OCI-LY7 (cell line): ENCODE measurements at regions not wholly inside any gene's neighbourhood (a gene's known extent, or its start where the extent isn't known, plus 50 kb on each side); places are given as distances from the start of the nearest gene placed in this dataset.

Experiments used
- EZH2phosphoT487 ChIP-seq: fragments of 200-600 bp; sonication (generic); IDR thresholded peaks from 2 replicates; pipeline ENCODE4 v1.6.1; 2018; ENCODE audit warnings: low read depth, borderline replicate concordance, mild to moderate bottlenecking, mixed run types, antibody characterized with exemption, low read length, moderate library complexity, mixed read lengths
- TF ChIP-seq, protein P1 (sequence below): fragments of 200-600 bp; sonication (generic); conservative IDR thresholded peaks from 2 replicates; pipeline ENCODE4 v1.5.1; 2014; ENCODE audit warnings: mild to moderate bottlenecking, antibody characterized with exemption, low read length, moderate library complexity, mixed read lengths

DNA sequence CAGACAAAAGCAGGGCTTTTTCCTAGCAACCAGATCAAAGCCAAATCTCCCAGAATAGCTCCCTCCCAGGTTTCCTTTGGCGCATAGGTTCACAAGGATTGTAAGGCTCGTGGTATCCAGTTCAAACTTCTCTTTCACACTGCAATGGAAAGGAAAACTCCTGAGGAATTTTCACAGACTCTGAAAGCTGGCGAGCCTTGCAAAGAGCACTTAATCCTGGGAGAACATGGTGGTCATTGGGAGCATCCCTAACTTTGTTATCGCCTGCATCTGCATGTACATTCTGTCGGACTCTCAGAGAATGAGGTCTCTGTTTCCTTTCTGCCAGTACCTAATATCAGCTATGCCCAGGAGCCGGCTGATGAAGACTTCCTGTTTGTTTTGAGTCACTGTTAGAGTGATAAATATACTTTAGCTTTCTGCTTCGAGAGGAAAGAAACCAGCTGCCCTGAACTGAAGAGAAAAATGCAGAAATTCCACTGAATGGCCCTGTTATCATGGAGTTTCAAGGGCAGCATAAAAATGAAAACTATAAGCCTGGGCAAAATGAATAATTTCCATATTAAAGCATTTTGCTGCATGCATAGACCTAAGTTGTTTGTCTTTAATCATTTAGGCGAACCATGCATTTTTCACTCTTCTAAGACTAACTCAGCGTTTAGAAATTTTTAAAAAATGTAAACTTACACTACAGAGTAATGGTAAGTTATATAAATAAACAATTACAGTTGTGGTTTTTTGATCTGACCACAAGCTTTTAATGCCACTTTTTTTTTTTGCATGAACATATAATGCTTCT, 76.4 kb upstream of the ZEB2 start:
- TF ChIP-seq, protein P1, sequence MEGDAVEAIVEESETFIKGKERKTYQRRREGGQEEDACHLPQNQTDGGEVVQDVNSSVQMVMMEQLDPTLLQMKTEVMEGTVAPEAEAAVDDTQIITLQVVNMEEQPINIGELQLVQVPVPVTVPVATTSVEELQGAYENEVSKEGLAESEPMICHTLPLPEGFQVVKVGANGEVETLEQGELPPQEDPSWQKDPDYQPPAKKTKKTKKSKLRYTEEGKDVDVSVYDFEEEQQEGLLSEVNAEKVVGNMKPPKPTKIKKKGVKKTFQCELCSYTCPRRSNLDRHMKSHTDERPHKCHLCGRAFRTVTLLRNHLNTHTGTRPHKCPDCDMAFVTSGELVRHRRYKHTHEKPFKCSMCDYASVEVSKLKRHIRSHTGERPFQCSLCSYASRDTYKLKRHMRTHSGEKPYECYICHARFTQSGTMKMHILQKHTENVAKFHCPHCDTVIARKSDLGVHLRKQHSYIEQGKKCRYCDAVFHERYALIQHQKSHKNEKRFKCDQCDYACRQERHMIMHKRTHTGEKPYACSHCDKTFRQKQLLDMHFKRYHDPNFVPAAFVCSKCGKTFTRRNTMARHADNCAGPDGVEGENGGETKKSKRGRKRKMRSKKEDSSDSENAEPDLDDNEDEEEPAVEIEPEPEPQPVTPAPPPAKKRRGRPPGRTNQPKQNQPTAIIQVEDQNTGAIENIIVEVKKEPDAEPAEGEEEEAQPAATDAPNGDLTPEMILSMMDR, result no peak
- TF ChIP-seq EZH2phosphoT487, result no peak
